LNCaP clone FGC (cell line): ENCODE measurements at regions not wholly inside any gene's neighbourhood (a gene's known extent, or its start where the extent isn't known, plus 50 kb on each side); places are given as distances from the start of the nearest gene placed in this dataset.

Source experiments
- DNase-seq: peaks from one replicate; pipeline ENCODE4 v3.0.0-alpha.2; 2011; ENCODE audit warnings: low read depth
- H3K4me3 ChIP-seq: 2 replicates; pipeline ENCODE4 v1.5.1; 2011; ENCODE audit warnings: mild to moderate bottlenecking, low read depth, low read length, control low read depth
- TF ChIP-seq, protein P1 (sequence below): IDR thresholded peaks from 2 replicates; pipeline ENCODE4 v1.5.1; 2012; ENCODE audit warnings: mild to moderate bottlenecking; ENCODE audit not compliant: control insufficient read depth, insufficient read depth; ENCODE audit errors: extremely low read depth

DNA sequence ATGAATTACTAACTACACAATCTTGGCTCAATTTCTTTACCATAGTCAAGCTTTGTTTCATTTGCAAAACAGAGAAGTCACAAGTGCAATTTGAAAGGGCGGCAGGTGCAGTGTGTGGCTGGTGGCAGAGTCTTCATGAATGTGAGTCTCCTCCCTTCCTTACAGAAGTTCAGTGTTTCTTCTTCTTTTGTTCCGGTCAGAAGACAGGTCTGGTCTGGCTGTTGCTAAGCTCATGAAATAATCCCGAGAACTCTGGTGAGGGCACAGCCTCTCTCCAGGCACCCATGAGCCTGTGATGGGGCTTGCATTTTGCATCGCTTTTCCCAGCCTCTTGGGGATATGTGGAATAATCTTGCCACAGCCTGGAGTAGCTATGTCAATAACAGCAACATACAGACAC lies 824.8 kb upstream of the SALL3 start:
- TF ChIP-seq, protein P1, sequence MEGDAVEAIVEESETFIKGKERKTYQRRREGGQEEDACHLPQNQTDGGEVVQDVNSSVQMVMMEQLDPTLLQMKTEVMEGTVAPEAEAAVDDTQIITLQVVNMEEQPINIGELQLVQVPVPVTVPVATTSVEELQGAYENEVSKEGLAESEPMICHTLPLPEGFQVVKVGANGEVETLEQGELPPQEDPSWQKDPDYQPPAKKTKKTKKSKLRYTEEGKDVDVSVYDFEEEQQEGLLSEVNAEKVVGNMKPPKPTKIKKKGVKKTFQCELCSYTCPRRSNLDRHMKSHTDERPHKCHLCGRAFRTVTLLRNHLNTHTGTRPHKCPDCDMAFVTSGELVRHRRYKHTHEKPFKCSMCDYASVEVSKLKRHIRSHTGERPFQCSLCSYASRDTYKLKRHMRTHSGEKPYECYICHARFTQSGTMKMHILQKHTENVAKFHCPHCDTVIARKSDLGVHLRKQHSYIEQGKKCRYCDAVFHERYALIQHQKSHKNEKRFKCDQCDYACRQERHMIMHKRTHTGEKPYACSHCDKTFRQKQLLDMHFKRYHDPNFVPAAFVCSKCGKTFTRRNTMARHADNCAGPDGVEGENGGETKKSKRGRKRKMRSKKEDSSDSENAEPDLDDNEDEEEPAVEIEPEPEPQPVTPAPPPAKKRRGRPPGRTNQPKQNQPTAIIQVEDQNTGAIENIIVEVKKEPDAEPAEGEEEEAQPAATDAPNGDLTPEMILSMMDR = no peak
- DNase-seq = no peak
- H3K4me3 ChIP-seq = no peak overlapping the region

DNA sequence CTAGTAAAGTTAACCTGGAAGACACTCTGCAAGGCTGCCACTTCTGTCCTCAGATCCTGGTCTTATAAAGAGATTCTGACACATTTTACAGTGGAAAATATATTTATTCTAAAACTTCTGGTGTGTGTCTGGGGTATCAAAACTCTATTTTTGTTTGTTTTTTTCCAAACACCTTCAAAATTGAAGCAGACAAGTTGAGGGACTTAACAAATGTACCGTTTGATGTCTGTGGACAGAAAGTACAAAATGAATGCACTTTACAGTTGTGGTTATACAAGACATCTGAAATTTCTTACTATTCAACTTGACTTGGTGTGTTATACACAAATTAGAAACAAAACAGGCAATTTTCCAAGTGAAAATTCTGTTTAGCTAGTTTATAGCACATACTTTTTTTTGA lies 823.2 kb upstream of the SALL3 start:
- DNase-seq = no peak
- TF ChIP-seq, protein P1 = no peak
- no peak overlapping the region for H3K4me3 ChIP-seq

DNA sequence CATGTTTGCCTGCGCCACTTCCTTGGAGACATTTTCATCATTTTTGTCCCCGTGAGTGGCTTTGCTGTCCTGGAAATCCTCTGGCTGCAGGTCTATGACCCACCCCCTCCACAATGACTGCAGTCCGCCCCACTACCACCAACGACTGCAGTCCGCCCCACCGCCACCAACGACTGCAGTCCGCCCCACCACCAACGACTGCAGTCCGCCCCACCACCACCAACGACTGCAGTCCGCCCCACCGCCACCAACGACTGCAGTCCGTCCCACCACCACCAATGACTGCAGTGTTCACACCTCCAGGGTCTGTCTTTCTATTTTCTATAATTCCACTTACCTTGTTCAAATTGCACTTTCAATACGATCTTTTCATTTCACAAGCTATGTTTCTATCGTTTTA lies 820.7 kb upstream of the SALL3 start:
- TF ChIP-seq, protein P1 = no peak
- DNase-seq = no peak
- no peak overlapping the region for H3K4me3 ChIP-seq

DNA sequence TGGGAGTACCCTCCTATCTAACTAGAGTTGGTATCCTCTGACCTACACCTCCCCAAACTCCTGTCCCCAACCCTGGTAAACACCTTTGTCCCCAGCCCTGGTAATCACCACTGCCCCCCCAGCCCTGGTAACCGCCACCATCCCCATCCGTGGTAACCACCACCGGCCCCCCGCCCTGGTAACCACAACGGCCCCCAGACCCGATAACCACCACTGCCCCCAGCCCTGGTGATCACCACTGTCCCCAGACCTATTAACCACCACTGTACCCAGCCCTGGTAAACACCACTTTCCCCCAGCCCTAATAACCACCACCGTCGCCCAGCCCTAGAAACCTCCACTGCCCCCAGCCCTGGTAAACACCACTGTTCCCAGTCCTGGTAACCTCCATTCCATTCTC lies 820.2 kb upstream of the SALL3 start:
- DNase-seq = no peak
- TF ChIP-seq, protein P1 = no peak
- H3K4me3 ChIP-seq = no peak overlapping the region

DNA sequence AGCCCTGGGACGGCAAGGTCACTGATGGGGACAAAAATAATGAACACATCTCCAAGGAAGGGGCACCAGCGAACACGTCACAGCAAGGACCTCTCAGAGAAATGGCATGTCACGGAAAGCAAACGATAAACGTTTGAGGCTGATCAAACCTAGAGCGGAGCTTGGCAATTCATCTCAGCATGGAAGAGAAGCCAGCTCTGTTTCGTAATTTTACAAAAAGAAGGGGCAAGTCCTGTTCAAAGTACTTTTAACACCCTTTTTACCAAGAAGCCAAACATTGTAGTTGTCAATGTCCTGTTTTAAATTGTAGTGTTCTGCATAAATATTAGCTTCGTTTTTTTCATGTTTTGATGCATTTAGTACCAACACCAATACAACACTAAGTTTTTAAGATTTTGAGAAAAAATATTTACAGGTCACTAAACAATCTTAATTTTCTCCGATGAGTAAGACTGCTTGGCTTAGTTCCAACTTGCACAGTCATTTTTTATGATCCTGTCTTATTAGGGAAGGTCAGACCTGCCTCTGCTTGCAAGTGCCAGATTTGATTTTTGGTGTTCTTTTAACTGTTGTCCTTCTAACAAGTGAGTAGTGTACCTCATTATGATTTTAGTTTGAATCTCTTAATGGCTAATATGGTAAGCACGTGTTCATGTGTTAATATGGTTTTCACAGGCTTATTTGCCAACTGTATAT lies 818.5 kb upstream of the SALL3 start:
- no peak for DNase-seq
- no peak overlapping the region for H3K4me3 ChIP-seq
- TF ChIP-seq, protein P1 = no peak

DNA sequence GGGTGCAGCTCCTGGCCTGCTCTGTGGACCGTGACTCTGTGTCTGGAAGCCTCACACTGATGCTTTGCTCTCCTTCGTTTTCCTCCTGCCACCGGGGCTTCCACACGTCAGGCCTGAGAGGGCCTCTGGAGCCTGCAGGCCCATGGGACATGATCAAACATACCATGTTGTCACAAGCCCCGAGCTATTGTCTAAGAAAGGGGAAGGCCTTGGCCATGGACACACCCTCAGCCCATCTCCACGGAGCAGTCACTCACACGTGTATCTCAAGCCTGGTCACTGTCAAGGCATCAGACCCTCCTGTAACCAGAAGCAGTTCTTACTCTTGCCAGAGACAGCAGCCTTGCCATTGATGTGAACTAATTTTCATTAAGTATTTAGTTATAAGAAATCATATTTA lies 814.1 kb upstream of the SALL3 start:
- TF ChIP-seq, protein P1 = no peak
- DNase-seq = no peak

DNA sequence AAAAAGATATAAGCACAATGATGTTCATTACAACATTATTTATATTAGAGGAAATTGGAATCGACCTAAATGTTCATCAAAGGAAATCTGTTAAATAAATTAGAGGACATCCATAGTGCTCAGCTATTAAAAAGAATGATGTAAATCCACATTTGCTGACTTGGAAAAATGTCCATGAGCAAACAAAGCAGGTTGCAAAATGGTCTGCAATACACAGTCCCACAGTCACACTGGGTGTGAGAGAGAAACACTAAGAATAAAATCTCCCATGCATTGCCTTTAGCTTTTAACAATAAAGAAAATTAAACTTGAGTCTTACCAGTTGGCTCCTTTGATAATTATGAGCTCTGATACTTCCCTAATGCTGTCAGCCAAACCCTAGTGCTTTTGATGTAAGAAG lies 811.1 kb upstream of the SALL3 start:
- TF ChIP-seq, protein P1 = no peak
- no peak for DNase-seq
- no peak overlapping the region for H3K4me3 ChIP-seq

More for the DNA sequence above, 814.1 kb upstream of the SALL3 start:
- H3K4me3 ChIP-seq = no peak overlapping the region
